Right atrium auricular region (tissue), 2 donors: ENCODE measurements at regions not wholly inside any gene's neighbourhood (a gene's known extent, or its start where the extent isn't known, plus 50 kb on each side); places are given as distances from the start of the nearest gene placed in this dataset.

Experiments
- DNase-seq: peaks from one replicate; pipeline ENCODE4 v3.0.0-alpha.2; 2019; ENCODE audit warnings: low spot score
- H3K27ac ChIP-seq, 2 donors: fragments of 200-600 bp; sonication (generic); 1 replicate in 1 of 2; 2 replicates in 1 of 2; pipeline ENCODE4 v1.5.1; 2016 to 2019
- H3K27me3 ChIP-seq, 2 donors: fragments of 200-600 bp; sonication (generic); one replicate each; pipeline versions ENCODE4 v1.5.1 to v1.6.0; 2017 to 2019
- H3K36me3 ChIP-seq: fragments of 200-600 bp; sonication (generic); one replicate; pipeline ENCODE4 v1.5.1; 2016
- H3K4me1 ChIP-seq, 2 donors: fragments of 200-600 bp; sonication (generic); one replicate each; pipeline versions ENCODE4 v1.5.1 to v1.6.0; 2017 to 2019
- H3K4me3 ChIP-seq, 2 donors: fragments of 200-600 bp; sonication (generic); 1 replicate in 1 of 2; 2 replicates in 1 of 2; pipeline ENCODE4 v1.5.1; 2017 to 2019; ENCODE audit warnings: mild to moderate bottlenecking in 1 of 2, moderate library complexity in 1 of 2
- H3K9me3 ChIP-seq, 2 donors: fragments of 200-600 bp; sonication (generic); one replicate each; pipeline ENCODE4 v1.5.1; 2019
- TF ChIP-seq, protein P1 (sequence below), 2 donors: fragments of 200-600 bp; sonication (generic); IDR thresholded peaks; one replicate each; pipeline ENCODE4 v1.5.1; 2019; ENCODE audit warnings: antibody characterized with exemption in 2 of 2

DNA sequence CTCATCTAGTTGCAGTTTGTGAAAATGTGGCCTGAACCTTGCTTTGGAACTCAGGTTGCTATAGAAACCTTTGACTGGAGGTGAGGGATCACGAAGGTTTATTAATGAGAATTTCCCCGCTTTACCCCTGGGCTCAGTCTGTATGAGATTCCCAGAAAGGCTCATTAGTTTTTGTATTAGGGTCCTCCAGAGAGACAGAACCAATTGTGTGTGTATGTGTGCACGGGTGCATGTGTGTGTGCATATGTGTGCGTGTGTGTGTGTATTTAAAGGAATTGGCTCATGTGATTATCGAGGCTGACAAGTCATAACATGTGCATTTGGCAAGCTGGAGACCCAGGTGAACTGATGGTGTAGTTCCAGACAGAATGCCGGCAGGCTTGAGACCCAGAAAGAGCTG lies 113.8 kb upstream of the DLX2 start:
- TF ChIP-seq, protein P1, sequence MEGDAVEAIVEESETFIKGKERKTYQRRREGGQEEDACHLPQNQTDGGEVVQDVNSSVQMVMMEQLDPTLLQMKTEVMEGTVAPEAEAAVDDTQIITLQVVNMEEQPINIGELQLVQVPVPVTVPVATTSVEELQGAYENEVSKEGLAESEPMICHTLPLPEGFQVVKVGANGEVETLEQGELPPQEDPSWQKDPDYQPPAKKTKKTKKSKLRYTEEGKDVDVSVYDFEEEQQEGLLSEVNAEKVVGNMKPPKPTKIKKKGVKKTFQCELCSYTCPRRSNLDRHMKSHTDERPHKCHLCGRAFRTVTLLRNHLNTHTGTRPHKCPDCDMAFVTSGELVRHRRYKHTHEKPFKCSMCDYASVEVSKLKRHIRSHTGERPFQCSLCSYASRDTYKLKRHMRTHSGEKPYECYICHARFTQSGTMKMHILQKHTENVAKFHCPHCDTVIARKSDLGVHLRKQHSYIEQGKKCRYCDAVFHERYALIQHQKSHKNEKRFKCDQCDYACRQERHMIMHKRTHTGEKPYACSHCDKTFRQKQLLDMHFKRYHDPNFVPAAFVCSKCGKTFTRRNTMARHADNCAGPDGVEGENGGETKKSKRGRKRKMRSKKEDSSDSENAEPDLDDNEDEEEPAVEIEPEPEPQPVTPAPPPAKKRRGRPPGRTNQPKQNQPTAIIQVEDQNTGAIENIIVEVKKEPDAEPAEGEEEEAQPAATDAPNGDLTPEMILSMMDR (IDR thresholded peaks at IDR 0.05), result no peak
- Histone ChIP-seq H3K36me3 (no peaks in the 10 kb centered on the region), H3K27ac (no peak overlapping the region), H3K27me3 (no peaks in the 10 kb centered on the region), H3K4me3 (no peak overlapping the region), H3K4me1 (no peaks in the 10 kb centered on the region), H3K9me3 (no peaks in the 10 kb centered on the region)
- DNase-seq, result no peak

GRCh38 chr2:172219201-172219600 lies 116.5 kb upstream of the DLX2 start:
- Histone ChIP-seq H3K9me3 (no peaks in the 10 kb centered on the region), H3K36me3 (no peaks in the 10 kb centered on the region)
- TF ChIP-seq, protein P1 (IDR thresholded peaks at IDR 0.05), result no peak

GRCh38 chr2:172220121-172220520 lies 117.4 kb upstream of the DLX2 start:
- no peaks in the 10 kb centered on the region for H3K9me3 ChIP-seq
- H3K27ac ChIP-seq, result no peak overlapping the region
- H3K4me1 ChIP-seq, result no peaks in the 10 kb centered on the region
- no peaks in the 10 kb centered on the region for H3K36me3 ChIP-seq
- no peaks in the 10 kb centered on the region for H3K27me3 ChIP-seq
- TF ChIP-seq, protein P1 (IDR thresholded peaks at IDR 0.05), result no peak
- no peak for DNase-seq
- no peak overlapping the region for H3K4me3 ChIP-seq

More at GRCh38 chr2:172219201-172219600, 116.5 kb upstream of the DLX2 start:
- DNase-seq, result no peak
- Histone ChIP-seq H3K27ac (no peak overlapping the region), H3K4me1 (no peaks in the 10 kb centered on the region), H3K4me3 (no peak overlapping the region), H3K27me3 (no peaks in the 10 kb centered on the region)

DNA sequence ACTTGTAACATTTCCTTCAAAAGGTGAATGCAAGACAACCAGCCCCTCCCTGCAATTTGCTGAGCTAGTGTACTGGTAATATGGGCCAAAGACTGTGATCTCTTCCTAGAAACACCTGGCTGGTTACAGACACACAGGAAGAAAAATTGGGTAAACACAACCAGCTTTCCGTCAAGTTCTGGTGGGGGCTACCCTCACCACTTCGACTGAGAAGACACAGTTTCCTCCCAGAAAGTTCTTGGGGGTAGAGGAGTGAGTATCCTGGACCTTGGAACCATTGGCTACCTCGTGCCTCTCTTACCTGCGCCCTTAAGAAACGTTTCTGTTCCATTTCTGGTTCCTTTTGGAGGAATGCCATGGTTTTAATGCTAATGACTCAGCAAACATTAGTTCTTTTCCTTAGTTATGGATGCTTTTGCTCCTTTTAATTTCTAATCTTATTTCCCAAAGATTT lies 120.9 kb upstream of the DLX2 start:
- H3K4me1 ChIP-seq, result no peaks in the 10 kb centered on the region
- TF ChIP-seq, protein P1 (IDR thresholded peaks at IDR 0.05), result no peak
- DNase-seq, result no peak
- H3K27ac ChIP-seq, result no peak overlapping the region
- no peaks in the 10 kb centered on the region for H3K9me3 ChIP-seq
- H3K4me3 ChIP-seq, result no peak overlapping the region
- H3K27me3 ChIP-seq, result no peaks in the 10 kb centered on the region
- no peaks in the 10 kb centered on the region for H3K36me3 ChIP-seq

DNA sequence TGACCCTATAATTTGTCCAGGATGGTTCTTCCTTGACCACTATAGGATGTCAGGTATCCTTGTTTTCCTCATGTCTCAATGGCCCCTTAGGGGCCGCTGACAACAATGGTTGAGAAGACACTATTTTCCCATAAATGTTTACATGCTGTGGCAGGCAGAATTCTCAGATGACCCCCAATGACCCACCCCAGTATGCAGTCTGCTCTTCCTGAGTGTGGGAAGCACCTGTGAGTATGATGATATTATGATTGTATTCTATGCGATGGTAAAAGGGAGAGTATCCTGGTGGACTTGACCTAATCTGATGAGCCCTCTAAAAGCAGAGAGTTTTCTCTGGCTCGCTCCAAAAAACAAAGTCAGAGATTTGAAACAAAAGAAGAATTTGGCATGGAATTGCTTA lies 123.1 kb upstream of the DLX2 start:
- TF ChIP-seq, protein P1 (IDR thresholded peaks at IDR 0.05), result no peak
- DNase-seq, result no peak
- Histone ChIP-seq H3K9me3 (no peaks in the 10 kb centered on the region), H3K4me1 (no peaks in the 10 kb centered on the region), H3K4me3 (no peak overlapping the region), H3K27me3 (no peaks in the 10 kb centered on the region), H3K36me3 (no peaks in the 10 kb centered on the region), H3K27ac (no peak overlapping the region)
